GM10847 (cell line): ENCODE measurements at regions not wholly inside any gene's neighbourhood (a gene's known extent, or its start where the extent isn't known, plus 50 kb on each side); places are given as distances from the start of the nearest gene placed in this dataset.

Experiments
- POLR2A ChIP-seq: IDR thresholded peaks from 2 replicates; pipeline ENCODE4 v1.6.1; 2011; ENCODE audit not compliant: insufficient read length; ENCODE audit errors: extremely low read depth

GRCh38 chr9:129487658-129488483 is 133.0 kb downstream of the C9orf50 start:
- TF ChIP-seq POLR2A, result no peak

DNA sequence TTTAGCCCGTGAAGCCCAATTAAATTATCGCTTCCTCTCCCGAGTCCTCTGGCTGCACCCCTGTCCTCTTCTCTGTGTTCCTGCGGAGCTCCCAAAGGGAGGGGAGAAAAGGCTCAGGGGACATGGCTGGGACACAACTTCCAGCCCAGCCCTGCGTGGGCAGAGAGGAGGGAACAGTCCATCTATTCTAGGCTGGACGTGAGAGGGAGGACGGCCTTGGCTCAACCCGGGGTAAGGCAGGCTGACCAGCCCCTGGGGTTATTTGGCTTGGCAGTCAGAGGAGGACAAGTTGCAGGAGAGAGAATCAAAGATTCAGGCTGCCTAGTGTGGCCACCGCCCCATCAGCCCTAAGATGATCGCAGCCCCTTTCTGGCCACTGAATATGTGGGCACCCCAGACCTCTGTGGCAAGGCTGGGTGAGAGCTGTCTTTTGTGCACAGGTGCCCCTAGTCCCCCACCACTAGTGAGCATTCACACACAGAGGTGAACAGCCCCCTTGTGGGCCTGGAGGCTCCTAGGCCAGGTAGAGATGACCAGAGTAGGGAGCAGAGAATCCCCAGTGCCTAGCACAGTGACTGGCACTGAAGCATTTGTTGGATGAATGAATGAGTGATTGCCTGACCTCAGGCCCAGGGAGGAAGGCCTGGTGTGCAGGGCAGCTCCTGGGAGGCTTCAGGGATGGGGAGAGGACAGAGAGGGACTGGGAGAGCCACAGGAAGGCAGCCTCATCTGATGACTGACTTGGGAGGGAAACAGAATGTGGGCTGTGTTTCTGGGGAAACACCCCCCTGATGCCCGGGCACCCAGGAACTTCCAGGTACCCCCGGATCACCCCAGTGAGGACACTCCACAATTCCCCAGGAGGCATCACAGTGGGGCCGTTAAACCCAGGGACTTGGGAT is 133.9 kb downstream of the C9orf50 start:
- no peak for TF ChIP-seq POLR2A

DNA sequence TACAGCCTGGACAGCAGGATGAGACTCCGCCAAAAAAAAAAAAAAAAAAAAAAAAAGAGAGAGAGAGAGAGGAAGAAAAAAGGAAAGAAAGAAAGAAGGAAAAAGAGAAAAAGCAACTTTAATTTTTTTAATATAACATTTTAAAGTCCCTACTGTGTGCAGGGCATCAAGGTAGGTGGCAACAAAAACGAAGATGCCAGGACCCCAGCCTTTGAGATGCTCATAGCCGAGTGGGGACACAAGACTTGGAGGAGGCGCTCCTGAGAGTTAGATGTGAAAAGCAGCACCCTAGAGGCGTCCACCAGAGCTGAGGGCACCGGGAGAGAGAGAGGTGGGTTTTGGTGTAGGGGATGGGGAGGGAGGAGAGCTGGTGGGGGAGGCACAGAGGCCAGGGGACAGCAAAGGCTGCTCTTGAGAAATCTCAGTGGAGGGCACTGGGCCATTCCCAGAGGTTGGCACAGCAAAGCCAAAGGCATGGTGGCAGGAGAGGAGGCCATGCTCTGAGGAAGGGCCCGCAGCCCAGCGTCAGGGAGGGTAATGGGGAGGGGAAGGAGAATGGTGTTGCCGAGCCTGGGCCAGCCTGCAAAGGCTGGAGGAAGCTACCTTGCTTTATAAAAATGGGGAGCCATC is 135.6 kb downstream of the C9orf50 start:
- no peak for TF ChIP-seq POLR2A

DNA sequence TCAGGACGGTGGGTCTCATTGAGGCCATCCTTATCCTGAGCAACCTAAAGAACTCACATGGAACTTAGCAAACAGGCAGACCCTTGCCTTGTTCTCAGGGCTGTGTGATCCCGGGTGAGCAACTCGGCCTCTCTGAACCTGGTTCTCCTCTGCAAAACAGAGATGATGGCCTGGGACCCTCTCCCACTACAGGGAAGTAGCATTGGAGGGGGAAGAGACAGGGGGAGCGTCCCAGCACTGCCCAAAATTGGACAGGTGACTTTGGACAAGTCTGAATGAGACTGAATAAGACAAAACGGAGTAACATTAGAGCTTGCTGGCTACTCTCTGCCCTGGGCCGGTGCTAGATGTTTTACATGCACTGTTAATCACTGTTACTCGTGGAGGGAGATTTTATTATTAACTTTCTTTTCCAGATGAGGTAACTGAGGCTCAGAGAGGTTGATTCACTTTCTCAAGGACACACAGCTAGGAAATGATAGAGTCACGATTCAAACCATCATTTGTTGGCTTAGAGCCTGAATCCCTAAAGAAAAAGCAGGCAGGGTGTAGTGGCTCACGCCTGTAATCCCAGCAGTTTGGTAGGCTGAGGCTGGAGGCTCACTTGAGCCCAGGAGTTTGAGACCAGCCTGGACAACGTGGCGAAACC is 136.4 kb downstream of the C9orf50 start:
- TF ChIP-seq POLR2A, result no peak

DNA sequence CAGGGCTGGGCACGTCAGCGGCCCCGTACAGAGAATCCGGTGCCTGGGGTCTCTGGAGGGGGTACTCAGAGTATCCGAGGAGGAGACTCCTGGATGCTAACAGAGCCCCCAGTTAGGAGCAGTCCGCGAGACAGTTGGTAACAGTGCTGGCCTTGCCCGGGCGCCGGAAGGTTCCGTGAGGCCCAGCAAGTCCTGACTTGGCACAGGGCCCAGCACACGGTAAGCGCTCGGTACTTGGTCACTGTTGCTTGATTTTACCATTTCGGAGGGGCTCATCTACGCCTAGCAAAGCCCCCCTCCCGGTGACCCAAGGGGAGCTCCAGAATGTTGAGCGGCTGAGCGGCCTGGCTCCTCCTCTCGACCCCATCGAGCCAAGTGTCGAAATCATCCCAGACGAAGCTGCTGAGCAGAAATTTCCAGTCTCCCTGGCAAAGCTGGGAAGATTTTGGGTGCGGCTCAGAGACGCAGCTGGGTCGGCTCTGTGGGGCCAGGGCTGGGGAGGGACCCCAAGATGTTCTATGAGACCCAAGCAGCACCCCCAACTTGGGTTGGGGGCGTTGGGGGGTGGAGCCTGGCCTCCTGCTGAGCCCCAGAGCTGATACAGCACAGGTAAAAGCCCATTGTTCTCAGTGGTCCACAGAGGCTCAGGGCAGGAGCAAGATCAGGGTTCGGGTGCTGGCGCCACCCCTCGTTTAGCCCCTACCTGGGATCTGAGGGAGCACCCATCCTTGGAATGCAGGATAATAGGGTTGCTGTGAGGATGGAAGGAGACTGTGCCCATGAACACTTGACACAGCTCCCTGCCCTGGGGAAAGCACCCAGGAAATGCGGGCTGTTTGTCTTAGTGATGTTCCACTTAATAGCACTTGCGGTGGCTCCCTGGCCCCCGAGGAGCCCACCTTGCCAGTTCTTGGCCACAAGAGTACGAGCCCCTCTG is 137.2 kb downstream of the C9orf50 start:
- no peak for TF ChIP-seq POLR2A

GRCh38 chr9:129482521-129483414 is 138.1 kb downstream of the C9orf50 start:
- no peak for TF ChIP-seq POLR2A

GRCh38 chr9:129481810-129482511 is 138.9 kb downstream of the C9orf50 start:
- TF ChIP-seq POLR2A, result no peak

DNA sequence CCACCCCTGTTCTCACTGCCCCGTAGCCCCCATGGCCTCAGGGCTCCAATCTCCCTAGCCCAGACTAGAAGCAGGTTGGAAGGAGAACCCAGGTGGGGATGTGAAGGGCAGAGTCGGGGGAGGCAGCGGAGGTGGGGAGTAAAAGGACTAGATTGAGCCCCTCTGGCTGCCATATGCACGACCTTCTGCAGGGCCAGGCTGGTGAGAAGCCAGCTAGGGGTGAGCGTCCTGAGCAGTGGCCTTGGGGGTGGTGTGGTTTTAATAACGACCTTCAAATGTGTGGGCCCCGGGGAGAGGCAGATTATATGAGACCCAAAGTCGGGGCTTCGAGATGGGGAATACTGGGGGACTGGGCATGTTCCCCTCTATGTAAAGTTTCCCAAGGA is 139.5 kb downstream of the C9orf50 start:
- TF ChIP-seq POLR2A, result no peak

- TF ChIP-seq POLR2A, result no peak
These were observed 140.2 kb downstream of the C9orf50 start for GRCh38 chr9:129480745-129481144.

GRCh38 chr9:129480227-129480626 is 140.7 kb downstream of the C9orf50 start:
- no peak for TF ChIP-seq POLR2A

DNA sequence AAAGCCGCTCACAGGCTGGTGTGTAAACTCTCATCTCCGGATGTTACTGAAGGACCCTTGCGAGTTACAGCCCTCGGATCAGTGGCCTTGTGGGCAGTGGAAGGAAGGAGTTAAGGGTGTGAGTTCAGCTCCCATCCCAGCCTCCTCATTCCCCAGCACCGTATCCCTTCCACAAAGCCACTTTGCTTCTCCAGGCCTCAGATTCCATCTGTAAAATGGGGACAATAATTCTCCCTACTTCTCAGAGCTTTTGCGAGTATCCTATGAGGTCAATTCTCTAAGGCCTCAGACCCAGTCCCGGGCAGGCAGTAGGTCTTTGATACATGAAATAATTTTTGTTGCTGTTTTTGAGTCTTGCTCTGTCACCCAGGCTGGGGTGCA is 141.3 kb downstream of the C9orf50 start:
- TF ChIP-seq POLR2A, result no peak

- TF ChIP-seq POLR2A, result no peak
These were observed 141.8 kb downstream of the C9orf50 start for GRCh38 chr9:129478961-129479630.
